ENCODE measurements at regions not wholly inside any gene's neighbourhood (a gene's known extent, or its start where the extent isn't known, plus 50 kb on each side); places are given as distances from the start of the nearest gene placed in this dataset.

- TF ChIP-seq CTCF (IDR thresholded peaks at IDR 0.05), result no peak
- no peak for TF ChIP-seq REST (IDR thresholded peaks at IDR 0.05; ENCODE audit: insufficient read depth in 1 of 2, low read depth in 2 of 2, low read length in 1 of 2)
- no peak for TF ChIP-seq POLR2AphosphoS5 (IDR thresholded peaks at IDR 0.05; ENCODE audit: low read depth, low read length)
- no peak for TF ChIP-seq SIN3A (IDR thresholded peaks at IDR 0.05; ENCODE audit: borderline replicate concordance, insufficient read depth, low read depth, low read length)
Measured at GRCh38 chr2:64931246-64932115, 57.7 kb upstream of the SLC1A4 start.
